Loucy (cell line): ENCODE measurements at regions not wholly inside any gene's neighbourhood (a gene's known extent, or its start where the extent isn't known, plus 50 kb on each side); places are given as distances from the start of the nearest gene placed in this dataset.

ENCODE experiments used
- H2AFZ ChIP-seq: fragments of 200-600 bp; sonication (generic); 2 replicates; pipeline ENCODE4 v1.6.0; 2016; ENCODE audit warnings: antibody characterized with exemption, mild to moderate bottlenecking, low read length, moderate library complexity
- H3F3A ChIP-seq: fragments of 200-600 bp; 2 replicates; pipeline ENCODE4 v1.6.0; 2016; ENCODE audit warnings: antibody characterized with exemption, low read depth, mild to moderate bottlenecking
- H3K27me3 ChIP-seq: fragments of 200-600 bp; sonication (generic); 2 replicates; pipeline ENCODE4 v1.6.1; 2014; ENCODE audit warnings: low read length, mild to moderate bottlenecking; ENCODE audit not compliant: insufficient read depth, poor library complexity, severe bottlenecking
- H3K36me3 ChIP-seq: fragments of 200-600 bp; sonication (generic); 2 replicates; pipeline ENCODE4 v1.6.1; 2016; ENCODE audit warnings: low read length; ENCODE audit not compliant: insufficient read depth
- H3K4me1 ChIP-seq: fragments of 200-600 bp; sonication (generic); 2 replicates; pipeline ENCODE4 v1.5.1; 2014; ENCODE audit warnings: low read length, mild to moderate bottlenecking; ENCODE audit not compliant: insufficient read depth, poor library complexity, severe bottlenecking
- H3K4me2 ChIP-seq: fragments of 200-600 bp; sonication (generic); 2 replicates; pipeline ENCODE4 v1.6.0; 2014; ENCODE audit warnings: antibody characterized with exemption, low read length, low read depth, mild to moderate bottlenecking; ENCODE audit not compliant: poor library complexity, severe bottlenecking
- H3K4me3 ChIP-seq: fragments of 200-600 bp; sonication (generic); 2 replicates; pipeline ENCODE4 v1.5.1; 2014; ENCODE audit warnings: low read length, mild to moderate bottlenecking, mixed read lengths; ENCODE audit not compliant: poor library complexity, severe bottlenecking
- H3K79me2 ChIP-seq: fragments of 200-600 bp; sonication (generic); 2 replicates; pipeline ENCODE4 v1.6.1; 2014; ENCODE audit warnings: low read length; ENCODE audit not compliant: insufficient read depth
- H3K9ac ChIP-seq: fragments of 200-600 bp; sonication (generic); 2 replicates; pipeline ENCODE4 v1.6.0; 2014; ENCODE audit warnings: mild to moderate bottlenecking, low read depth, low read length, moderate library complexity; ENCODE audit not compliant: poor library complexity, severe bottlenecking
- H3K9me2 ChIP-seq: fragments of 200-600 bp; sonication (generic); replicated peaks from 2 replicates; pipeline ENCODE4 v1.6.1; 2016; ENCODE audit warnings: low read depth, low read length, mixed read lengths
- H3K9me3 ChIP-seq: fragments of 200-600 bp; sonication (generic); 2 replicates; pipeline ENCODE4 v1.6.1; 2014; ENCODE audit warnings: mild to moderate bottlenecking, antibody characterized with exemption, low read length, low read depth; ENCODE audit not compliant: insufficient read depth
- H4K20me1 ChIP-seq: fragments of 200-600 bp; sonication (generic); 2 replicates; pipeline ENCODE4 v1.6.0; 2014; ENCODE audit warnings: antibody characterized with exemption, low read length, mild to moderate bottlenecking; ENCODE audit not compliant: insufficient read depth, poor library complexity, severe bottlenecking
- EZH2phosphoT487 ChIP-seq: fragments of 200-600 bp; IDR thresholded peaks from 2 replicates; pipeline ENCODE4 v1.6.1; 2018; ENCODE audit warnings: antibody characterized with exemption, mild to moderate bottlenecking, moderate library complexity, borderline replicate concordance
- TF ChIP-seq, protein P1 (sequence below): fragments of 200-600 bp; sonication (generic); conservative IDR thresholded peaks from 2 replicates; pipeline ENCODE4 v1.5.1; 2014; ENCODE audit warnings: mild to moderate bottlenecking, antibody characterized with exemption, low read length

DNA sequence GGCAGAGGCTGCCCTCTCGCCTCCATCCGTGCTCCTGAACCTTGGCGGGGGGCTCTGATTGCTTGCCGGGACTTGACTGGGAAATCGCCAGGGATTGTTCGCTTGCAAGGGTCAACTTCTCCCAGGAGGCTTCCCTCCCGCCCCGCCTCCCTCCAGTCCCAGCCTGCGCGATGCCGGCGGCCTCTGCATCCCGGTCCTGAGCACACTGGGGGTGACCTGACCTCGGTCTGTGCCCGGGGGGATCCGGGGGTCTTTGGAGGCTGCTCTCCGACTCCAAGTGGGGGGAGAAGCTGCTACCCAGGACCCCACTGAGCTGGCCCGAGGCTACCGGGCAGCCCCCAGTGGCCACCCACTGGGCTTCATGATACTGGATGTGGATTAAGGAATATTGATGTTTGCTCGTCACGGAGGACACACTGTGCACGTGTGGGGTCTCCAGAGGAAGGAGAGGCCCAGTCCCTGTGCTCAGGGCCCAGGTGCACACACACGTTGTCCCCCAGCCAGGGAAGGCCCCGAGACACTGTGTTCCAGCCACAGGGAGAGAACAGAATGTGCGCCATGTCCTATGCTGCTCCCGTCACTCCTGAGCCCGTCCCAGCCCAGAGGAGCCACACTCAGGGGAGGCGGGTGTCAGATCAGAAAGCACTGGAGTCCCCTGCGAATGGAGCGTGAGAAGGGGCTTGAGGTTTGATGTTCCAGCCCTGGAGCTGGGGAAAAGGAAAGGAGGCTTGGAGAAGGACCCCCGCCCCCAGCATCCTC lies 55.9 kb upstream of the NKX1-1 start:
- Histone ChIP-seq H3K9me3 (peaks cover 15% of the 10 kb centered on the region; the same call in 1 of the 2 replicates), H4K20me1 (no peaks in the 10 kb centered on the region), H3K79me2 (no peaks in the 10 kb centered on the region), H3K9ac (no peak overlapping the region), H3K4me3 (no peak overlapping the region), H3K4me1 (no peaks in the 10 kb centered on the region), H2AFZ (no peak overlapping the region), H3K4me2 (no peak overlapping the region), H3K9me2 (no peaks in the 10 kb centered on the region), H3F3A (no peaks in the 10 kb centered on the region), H3K36me3 (no peaks in the 10 kb centered on the region), H3K27me3 (no peaks in the 10 kb centered on the region)
- TF ChIP-seq, protein P1, sequence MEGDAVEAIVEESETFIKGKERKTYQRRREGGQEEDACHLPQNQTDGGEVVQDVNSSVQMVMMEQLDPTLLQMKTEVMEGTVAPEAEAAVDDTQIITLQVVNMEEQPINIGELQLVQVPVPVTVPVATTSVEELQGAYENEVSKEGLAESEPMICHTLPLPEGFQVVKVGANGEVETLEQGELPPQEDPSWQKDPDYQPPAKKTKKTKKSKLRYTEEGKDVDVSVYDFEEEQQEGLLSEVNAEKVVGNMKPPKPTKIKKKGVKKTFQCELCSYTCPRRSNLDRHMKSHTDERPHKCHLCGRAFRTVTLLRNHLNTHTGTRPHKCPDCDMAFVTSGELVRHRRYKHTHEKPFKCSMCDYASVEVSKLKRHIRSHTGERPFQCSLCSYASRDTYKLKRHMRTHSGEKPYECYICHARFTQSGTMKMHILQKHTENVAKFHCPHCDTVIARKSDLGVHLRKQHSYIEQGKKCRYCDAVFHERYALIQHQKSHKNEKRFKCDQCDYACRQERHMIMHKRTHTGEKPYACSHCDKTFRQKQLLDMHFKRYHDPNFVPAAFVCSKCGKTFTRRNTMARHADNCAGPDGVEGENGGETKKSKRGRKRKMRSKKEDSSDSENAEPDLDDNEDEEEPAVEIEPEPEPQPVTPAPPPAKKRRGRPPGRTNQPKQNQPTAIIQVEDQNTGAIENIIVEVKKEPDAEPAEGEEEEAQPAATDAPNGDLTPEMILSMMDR, result no peak
- no peak for TF ChIP-seq EZH2phosphoT487

DNA sequence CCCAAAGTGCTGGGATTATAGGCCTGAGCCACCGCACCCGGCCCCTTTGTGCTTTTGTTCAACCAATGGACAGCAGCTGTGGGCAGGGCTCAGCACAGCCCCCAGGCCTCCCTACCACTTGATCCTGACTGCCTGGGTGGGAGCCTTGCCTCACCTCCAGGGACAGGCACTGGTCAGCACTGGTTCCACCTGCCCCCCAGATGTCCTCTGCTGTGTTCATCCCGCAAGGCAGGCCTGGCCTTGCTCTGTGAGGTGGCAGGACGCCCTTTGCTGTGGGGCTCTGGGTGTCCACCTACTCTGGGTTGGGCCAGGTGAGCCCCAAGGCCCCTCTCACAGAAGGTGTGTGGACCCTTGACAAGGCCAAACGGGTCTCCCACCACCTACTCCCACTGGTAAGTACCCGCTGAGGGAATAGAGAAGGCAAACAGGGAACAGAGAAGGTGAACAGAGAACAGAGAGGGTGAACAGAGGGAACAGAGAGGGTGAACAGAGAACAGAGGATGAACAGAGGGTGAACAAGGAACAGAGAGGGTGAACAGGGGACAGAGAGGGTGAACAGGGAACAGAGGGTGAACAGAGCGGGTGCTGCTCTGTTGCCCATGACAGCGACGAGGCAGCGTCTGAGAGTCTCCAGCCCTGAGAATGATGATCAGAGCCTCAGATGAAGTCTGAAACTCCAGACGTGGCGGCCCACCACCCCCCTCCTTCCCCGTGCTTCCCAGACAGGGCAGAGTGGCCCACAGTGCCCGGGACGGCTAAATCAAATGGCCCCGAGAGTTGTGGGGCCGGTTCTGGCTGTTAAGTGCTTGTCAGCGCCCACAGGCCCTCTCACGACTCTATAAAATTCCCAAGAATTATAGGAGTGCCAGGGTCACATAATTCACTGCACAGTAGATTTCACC lies 55.0 kb upstream of the NKX1-1 start:
- H3K27me3 ChIP-seq, result no peaks in the 10 kb centered on the region
- no peak for TF ChIP-seq EZH2phosphoT487
- TF ChIP-seq, protein P1, result no peak
- no peaks in the 10 kb centered on the region for H3F3A ChIP-seq
- no peaks in the 10 kb centered on the region for H4K20me1 ChIP-seq
- H3K4me2 ChIP-seq, result no peak overlapping the region
- no peaks in the 10 kb centered on the region for H3K4me1 ChIP-seq
- no peaks in the 10 kb centered on the region for H3K79me2 ChIP-seq
- no peak overlapping the region for H3K9ac ChIP-seq
- H3K9me2 ChIP-seq, result no peaks in the 10 kb centered on the region
- H3K36me3 ChIP-seq, result no peaks in the 10 kb centered on the region
- H2AFZ ChIP-seq, result no peak overlapping the region
- peaks cover 12% of the 10 kb centered on the region; the same call in 1 of the 2 replicates for H3K9me3 ChIP-seq
- H3K4me3 ChIP-seq, result no peak overlapping the region

DNA sequence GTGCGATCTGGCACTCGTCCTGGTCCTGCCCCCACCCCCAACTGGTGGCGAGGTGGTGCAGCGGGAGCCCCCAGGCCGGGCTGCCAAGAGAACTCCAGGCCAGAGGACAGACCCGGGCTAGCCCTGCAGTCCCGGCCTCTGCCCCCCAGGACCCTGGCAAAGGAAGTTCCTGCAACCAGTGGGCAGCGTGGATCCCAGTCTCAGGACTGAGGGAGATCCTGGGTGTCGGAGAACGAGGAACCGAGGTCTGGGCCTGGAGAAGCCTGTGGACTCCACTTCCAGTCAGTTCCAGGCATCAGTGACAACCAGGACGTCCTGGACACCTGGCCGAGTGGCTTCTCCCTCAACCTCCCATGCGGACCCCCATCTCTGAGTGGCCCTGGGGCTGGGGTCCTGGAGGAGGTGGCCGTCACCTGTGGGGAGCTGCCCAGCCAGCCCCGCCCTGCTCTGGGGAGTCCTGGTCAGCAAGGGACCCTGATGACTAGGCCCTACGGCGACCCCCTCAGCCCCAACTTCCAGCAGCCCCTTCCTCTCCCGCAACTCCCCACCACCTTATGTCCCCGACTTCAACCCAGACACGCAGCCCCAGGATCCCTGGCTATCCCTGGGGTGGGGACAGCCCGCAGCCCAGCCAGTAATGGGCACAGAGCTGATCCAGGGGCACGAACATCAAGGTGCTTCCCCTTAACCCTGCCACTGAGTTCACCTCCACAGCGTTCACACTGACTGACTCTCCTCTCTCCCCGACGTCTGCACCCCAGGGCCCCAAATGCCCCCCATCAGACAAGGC lies 53.7 kb upstream of the NKX1-1 start:
- H3K4me2 ChIP-seq, result no peak overlapping the region
- no peaks in the 10 kb centered on the region for H3K36me3 ChIP-seq
- H2AFZ ChIP-seq, result no peak overlapping the region
- H3K4me3 ChIP-seq, result no peak overlapping the region
- TF ChIP-seq, protein P1, result no peak
- TF ChIP-seq EZH2phosphoT487, result no peak
- no peaks in the 10 kb centered on the region for H4K20me1 ChIP-seq
- H3K79me2 ChIP-seq, result no peaks in the 10 kb centered on the region
- H3F3A ChIP-seq, result no peaks in the 10 kb centered on the region
- no peaks in the 10 kb centered on the region for H3K9me2 ChIP-seq
- H3K9ac ChIP-seq, result no peak overlapping the region
- H3K27me3 ChIP-seq, result no peaks in the 10 kb centered on the region
- no peaks in the 10 kb centered on the region for H3K4me1 ChIP-seq
- H3K9me3 ChIP-seq, result peaks cover 12% of the 10 kb centered on the region; the same call in 1 of the 2 replicates
